GM23338 (cell line): ENCODE measurements at regions not wholly inside any gene's neighbourhood (a gene's known extent, or its start where the extent isn't known, plus 50 kb on each side); places are given as distances from the start of the nearest gene placed in this dataset.

Source experiments
- ATAC-seq: fragments of 200-7000 bp; cut with Tn5 transposase; 3 replicates; pipeline ENCODE4 v1.9.1; 2020
- DNase-seq: peaks from one replicate; pipeline ENCODE4 v3.0.0-alpha.2; 2015; ENCODE audit warnings: low spot score
- H2AFZ ChIP-seq: fragments of 200-600 bp; sonication (generic); 2 replicates; pipeline ENCODE4 v1.8.0; 2016; ENCODE audit warnings: antibody characterized with exemption, mild to moderate bottlenecking, moderate library complexity
- H3F3A ChIP-seq: fragments of 200-600 bp; sonication (generic); replicated peaks from 2 replicates; pipeline ENCODE4 v1.8.0; 2017; ENCODE audit warnings: antibody characterized with exemption, mixed run types, low read depth
- H3K27ac ChIP-seq: fragments of 200-600 bp; sonication (generic); 2 replicates; pipeline ENCODE4 v1.6.1; 2016; ENCODE audit warnings: low read depth
- H3K27me3 ChIP-seq: fragments of 200-600 bp; sonication (generic); 2 replicates; pipeline ENCODE4 v1.8.0; 2016; ENCODE audit warnings: mild to moderate bottlenecking, mixed run types, moderate library complexity; ENCODE audit not compliant: insufficient read depth
- H3K36me3 ChIP-seq: fragments of 200-600 bp; sonication (generic); 2 replicates; pipeline ENCODE4 v1.8.0; 2016; ENCODE audit warnings: mild to moderate bottlenecking; ENCODE audit not compliant: insufficient read depth
- H3K4me1 ChIP-seq: fragments of 200-600 bp; sonication (generic); 2 replicates; pipeline ENCODE4 v1.8.0; 2016; ENCODE audit warnings: mild to moderate bottlenecking, moderate library complexity; ENCODE audit not compliant: insufficient read depth
- H3K4me2 ChIP-seq: fragments of 200-600 bp; sonication (generic); 2 replicates; pipeline ENCODE4 v1.7.1; 2017; ENCODE audit warnings: mixed run types
- H3K4me3 ChIP-seq: fragments of 200-600 bp; sonication (generic); 2 replicates; pipeline ENCODE4 v1.6.1; 2016; ENCODE audit warnings: mixed run types
- H3K79me2 ChIP-seq: fragments of 200-600 bp; sonication (generic); replicated peaks from 2 replicates; pipeline ENCODE4 v1.8.0; 2017; ENCODE audit warnings: mild to moderate bottlenecking; ENCODE audit not compliant: insufficient read depth
- H3K9me2 ChIP-seq: fragments of 200-600 bp; sonication (generic); 2 replicates; pipeline ENCODE4 v1.8.0; 2017; ENCODE audit not compliant: insufficient read depth
- H4K20me1 ChIP-seq: fragments of 200-600 bp; sonication (generic); replicated peaks from 2 replicates; pipeline ENCODE4 v1.8.0; 2017; ENCODE audit warnings: mild to moderate bottlenecking; ENCODE audit not compliant: insufficient read depth
- H3K27ac Mint-ChIP-seq: 2 replicates; pipeline ENCODE4 v1.8.0; 2020; ENCODE audit warnings: inconsistent platforms, mild to moderate bottlenecking, moderate library complexity, mixed read lengths
- H3K27me3 Mint-ChIP-seq: 3 replicates; pipeline ENCODE4 v1.8.0; 2022; ENCODE audit warnings: low read depth, mild to moderate bottlenecking, moderate library complexity, mixed read lengths, inconsistent platforms; ENCODE audit not compliant: insufficient read depth, poor library complexity
- H3K36me3 Mint-ChIP-seq: 3 replicates; pipeline ENCODE4 v1.8.0; 2021; ENCODE audit warnings: low read depth, mild to moderate bottlenecking, inconsistent platforms, moderate library complexity, mixed read lengths
- H3K4me1 Mint-ChIP-seq: 3 replicates; pipeline ENCODE4 v1.8.0; 2020; ENCODE audit warnings: mild to moderate bottlenecking, inconsistent platforms, mixed read lengths
- H3K4me3 Mint-ChIP-seq: 3 replicates; pipeline ENCODE4 v1.8.0; 2021; ENCODE audit warnings: moderate library complexity, mild to moderate bottlenecking, inconsistent platforms, mixed read lengths
- H3K9me3 Mint-ChIP-seq: 3 replicates; pipeline ENCODE4 v1.8.0; 2020; ENCODE audit warnings: moderate library complexity, mild to moderate bottlenecking, inconsistent platforms, mixed read lengths
- CREB1 ChIP-seq: fragments of 250-450 bp; sonication (Bioruptor Pico); IDR thresholded peaks from 2 replicates; pipeline ENCODE4 v1.5.0; 2020; ENCODE audit warnings: low read depth, mild to moderate bottlenecking, moderate library complexity
- EZH2phosphoT487 ChIP-seq: fragments of 200-600 bp; sonication (generic); IDR thresholded peaks from one replicate; pipeline ENCODE4 v1.8.1; 2018; ENCODE audit warnings: antibody characterized with exemption; ENCODE audit not compliant: unreplicated experiment
- JUNB ChIP-seq: IDR thresholded peaks from one replicate; pipeline ENCODE4 v1.6.1; 2016; ENCODE audit warnings: antibody characterized with exemption; ENCODE audit not compliant: unreplicated experiment
- NANOG ChIP-seq: IDR thresholded peaks from 2 replicates; pipeline ENCODE4 v1.6.1; 2016; ENCODE audit warnings: antibody characterized with exemption, borderline replicate concordance
- STAT1 ChIP-seq: IDR thresholded peaks from one replicate; pipeline ENCODE4 v1.6.1; 2016; ENCODE audit warnings: antibody characterized with exemption; ENCODE audit not compliant: unreplicated experiment
- ZNF114 ChIP-seq: fragments of 250-450 bp; sonication (Bioruptor Pico); IDR thresholded peaks from 2 replicates; pipeline ENCODE4 v1.5.0; 2020; ENCODE audit warnings: mild to moderate bottlenecking, moderate library complexity
- ZNF331 ChIP-seq: fragments of 250-450 bp; sonication (Bioruptor Pico); IDR thresholded peaks from 2 replicates; pipeline ENCODE4 v1.5.0; 2020; ENCODE audit warnings: low read depth, mild to moderate bottlenecking, moderate library complexity
- TF ChIP-seq, protein P1 (sequence below): fragments of 250-450 bp; sonication (Bioruptor Pico); IDR thresholded peaks from 2 replicates; pipeline ENCODE4 v1.5.0; 2020; ENCODE audit warnings: mild to moderate bottlenecking, moderate library complexity
- TF ChIP-seq, protein P2 (sequence below): IDR thresholded peaks from one replicate; pipeline ENCODE4 v1.6.1; 2018; ENCODE audit warnings: antibody characterized with exemption; ENCODE audit not compliant: unreplicated experiment

DNA sequence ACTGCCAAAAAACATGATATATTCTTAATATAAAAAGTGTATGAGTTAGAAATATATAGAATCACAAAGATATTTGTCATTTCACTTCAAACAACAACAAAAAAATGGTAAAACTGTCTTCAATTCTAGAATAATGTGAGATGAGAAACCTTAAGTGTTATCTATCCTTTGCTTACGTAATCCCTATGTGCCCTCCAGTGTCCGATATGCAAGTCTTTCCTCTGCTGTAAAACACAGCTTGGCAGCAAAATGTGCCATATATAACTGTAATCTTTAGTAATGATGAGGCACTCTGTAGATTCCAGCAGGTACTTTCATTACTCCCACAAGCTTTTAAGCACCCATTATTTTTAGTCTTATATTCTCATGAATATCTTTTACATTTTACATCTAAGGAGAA, 555.1 kb upstream of the FRG1 start:
- Histone ChIP-seq H3K4me1 (no peaks in the 10 kb centered on the region), H3F3A (no peaks in the 10 kb centered on the region), H3K27me3 (no peaks in the 10 kb centered on the region), H3K9me2 (no peaks in the 10 kb centered on the region), H3K4me2 (no peak overlapping the region), H3K27ac (no peak overlapping the region), H2AFZ (no peak overlapping the region), H3K36me3 (no peaks in the 10 kb centered on the region), H4K20me1 (no peaks in the 10 kb centered on the region), H3K79me2 (no peaks in the 10 kb centered on the region), H3K4me3 (no peak overlapping the region)
- Mint-ChIP-seq H3K27me3 (no peaks in the 10 kb centered on the region), H3K27ac (no peak overlapping the region), H3K4me3 (no peak overlapping the region), H3K4me1 (no peaks in the 10 kb centered on the region), H3K36me3 (no peaks in the 10 kb centered on the region; the same call in 2 of the 3 replicates), H3K9me3 (peaks cover 42% of the 10 kb centered on the region)
- TF ChIP-seq NANOG (no peak), ZNF331 (CRISPR knock-in tag) (no peak), CREB1 (CRISPR knock-in tag) (no peak), STAT1 (no peak), EZH2phosphoT487 (no peak), JUNB (no peak), ZNF114 (CRISPR knock-in tag) (no peak)
- TF ChIP-seq, protein P1, sequence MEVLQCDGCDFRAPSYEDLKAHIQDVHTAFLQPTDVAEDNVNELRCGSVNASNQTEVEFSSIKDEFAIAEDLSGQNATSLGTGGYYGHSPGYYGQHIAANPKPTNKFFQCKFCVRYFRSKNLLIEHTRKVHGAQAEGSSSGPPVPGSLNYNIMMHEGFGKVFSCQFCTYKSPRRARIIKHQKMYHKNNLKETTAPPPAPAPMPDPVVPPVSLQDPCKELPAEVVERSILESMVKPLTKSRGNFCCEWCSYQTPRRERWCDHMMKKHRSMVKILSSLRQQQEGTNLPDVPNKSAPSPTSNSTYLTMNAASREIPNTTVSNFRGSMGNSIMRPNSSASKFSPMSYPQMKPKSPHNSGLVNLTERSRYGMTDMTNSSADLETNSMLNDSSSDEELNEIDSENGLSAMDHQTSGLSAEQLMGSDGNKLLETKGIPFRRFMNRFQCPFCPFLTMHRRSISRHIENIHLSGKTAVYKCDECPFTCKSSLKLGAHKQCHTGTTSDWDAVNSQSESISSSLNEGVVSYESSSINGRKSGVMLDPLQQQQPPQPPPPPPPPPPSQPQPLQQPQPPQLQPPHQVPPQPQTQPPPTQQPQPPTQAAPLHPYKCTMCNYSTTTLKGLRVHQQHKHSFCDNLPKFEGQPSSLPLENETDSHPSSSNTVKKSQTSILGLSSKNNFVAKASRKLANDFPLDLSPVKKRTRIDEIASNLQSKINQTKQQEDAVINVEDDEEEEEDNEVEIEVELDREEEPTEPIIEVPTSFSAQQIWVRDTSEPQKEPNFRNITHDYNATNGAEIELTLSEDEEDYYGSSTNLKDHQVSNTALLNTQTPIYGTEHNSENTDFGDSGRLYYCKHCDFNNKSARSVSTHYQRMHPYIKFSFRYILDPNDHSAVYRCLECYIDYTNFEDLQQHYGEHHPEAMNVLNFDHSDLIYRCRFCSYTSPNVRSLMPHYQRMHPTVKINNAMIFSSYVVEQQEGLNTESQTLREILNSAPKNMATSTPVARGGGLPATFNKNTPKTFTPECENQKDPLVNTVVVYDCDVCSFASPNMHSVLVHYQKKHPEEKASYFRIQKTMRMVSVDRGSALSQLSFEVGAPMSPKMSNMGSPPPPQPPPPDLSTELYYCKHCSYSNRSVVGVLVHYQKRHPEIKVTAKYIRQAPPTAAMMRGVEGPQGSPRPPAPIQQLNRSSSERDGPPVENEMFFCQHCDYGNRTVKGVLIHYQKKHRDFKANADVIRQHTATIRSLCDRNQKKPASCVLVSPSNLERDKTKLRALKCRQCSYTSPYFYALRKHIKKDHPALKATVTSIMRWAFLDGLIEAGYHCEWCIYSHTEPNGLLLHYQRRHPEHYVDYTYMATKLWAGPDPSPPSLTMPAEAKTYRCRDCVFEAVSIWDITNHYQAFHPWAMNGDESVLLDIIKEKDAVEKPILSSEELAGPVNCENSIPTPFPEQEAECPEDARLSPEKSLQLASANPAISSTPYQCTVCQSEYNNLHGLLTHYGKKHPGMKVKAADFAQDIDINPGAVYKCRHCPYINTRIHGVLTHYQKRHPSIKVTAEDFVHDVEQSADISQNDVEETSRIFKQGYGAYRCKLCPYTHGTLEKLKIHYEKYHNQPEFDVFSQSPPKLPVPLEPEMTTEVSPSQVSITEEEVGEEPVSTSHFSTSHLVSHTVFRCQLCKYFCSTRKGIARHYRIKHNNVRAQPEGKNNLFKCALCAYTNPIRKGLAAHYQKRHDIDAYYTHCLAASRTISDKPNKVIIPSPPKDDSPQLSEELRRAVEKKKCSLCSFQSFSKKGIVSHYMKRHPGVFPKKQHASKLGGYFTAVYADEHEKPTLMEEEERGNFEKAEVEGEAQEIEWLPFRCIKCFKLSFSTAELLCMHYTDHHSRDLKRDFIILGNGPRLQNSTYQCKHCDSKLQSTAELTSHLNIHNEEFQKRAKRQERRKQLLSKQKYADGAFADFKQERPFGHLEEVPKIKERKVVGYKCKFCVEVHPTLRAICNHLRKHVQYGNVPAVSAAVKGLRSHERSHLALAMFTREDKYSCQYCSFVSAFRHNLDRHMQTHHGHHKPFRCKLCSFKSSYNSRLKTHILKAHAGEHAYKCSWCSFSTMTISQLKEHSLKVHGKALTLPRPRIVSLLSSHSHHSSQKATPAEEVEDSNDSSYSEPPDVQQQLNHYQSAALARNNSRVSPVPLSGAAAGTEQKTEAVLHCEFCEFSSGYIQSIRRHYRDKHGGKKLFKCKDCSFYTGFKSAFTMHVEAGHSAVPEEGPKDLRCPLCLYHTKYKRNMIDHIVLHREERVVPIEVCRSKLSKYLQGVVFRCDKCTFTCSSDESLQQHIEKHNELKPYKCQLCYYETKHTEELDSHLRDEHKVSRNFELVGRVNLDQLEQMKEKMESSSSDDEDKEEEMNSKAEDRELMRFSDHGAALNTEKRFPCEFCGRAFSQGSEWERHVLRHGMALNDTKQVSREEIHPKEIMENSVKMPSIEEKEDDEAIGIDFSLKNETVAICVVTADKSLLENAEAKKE (CRISPR knock-in tag), result no peak
- TF ChIP-seq, protein P2, sequence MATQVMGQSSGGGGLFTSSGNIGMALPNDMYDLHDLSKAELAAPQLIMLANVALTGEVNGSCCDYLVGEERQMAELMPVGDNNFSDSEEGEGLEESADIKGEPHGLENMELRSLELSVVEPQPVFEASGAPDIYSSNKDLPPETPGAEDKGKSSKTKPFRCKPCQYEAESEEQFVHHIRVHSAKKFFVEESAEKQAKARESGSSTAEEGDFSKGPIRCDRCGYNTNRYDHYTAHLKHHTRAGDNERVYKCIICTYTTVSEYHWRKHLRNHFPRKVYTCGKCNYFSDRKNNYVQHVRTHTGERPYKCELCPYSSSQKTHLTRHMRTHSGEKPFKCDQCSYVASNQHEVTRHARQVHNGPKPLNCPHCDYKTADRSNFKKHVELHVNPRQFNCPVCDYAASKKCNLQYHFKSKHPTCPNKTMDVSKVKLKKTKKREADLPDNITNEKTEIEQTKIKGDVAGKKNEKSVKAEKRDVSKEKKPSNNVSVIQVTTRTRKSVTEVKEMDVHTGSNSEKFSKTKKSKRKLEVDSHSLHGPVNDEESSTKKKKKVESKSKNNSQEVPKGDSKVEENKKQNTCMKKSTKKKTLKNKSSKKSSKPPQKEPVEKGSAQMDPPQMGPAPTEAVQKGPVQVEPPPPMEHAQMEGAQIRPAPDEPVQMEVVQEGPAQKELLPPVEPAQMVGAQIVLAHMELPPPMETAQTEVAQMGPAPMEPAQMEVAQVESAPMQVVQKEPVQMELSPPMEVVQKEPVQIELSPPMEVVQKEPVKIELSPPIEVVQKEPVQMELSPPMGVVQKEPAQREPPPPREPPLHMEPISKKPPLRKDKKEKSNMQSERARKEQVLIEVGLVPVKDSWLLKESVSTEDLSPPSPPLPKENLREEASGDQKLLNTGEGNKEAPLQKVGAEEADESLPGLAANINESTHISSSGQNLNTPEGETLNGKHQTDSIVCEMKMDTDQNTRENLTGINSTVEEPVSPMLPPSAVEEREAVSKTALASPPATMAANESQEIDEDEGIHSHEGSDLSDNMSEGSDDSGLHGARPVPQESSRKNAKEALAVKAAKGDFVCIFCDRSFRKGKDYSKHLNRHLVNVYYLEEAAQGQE, result no peak
- no peak for ATAC-seq
- no peak for DNase-seq
